ENCODE measurements at regions not wholly inside any gene's neighbourhood (a gene's known extent, or its start where the extent isn't known, plus 50 kb on each side); places are given as distances from the start of the nearest gene placed in this dataset.

DNA sequence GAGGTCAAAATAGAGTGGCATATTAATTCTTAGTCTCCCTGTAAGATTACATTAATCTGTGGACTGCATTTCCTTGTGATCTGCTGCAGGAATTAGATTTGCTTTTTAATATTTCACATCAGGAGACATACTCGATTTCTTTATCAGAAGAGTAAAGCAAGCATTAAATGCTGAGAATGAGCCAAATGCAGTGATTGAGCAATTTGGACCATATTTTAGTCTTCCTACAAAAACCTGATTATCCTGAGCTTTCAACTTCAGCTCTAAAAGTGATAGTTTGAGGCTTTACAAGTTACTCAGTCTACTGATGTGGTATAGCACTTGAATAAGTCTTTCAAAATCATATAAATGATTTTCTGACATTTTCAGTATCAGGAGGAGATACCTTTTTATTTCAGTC is 774.3 kb upstream of the RAB6C start:
- Histone ChIP-seq H3K27me3 (ENCODE audit: control insufficient read depth, extremely low read depth, insufficient read depth, low read length) (no peaks in the 10 kb centered on the region), H4K20me1 (ENCODE audit: control insufficient read depth, extremely low read depth, insufficient read depth, low read length) (no peaks in the 10 kb centered on the region), H3K36me3 (ENCODE audit: control insufficient read depth in 2 of 2, extremely low read depth in 1 of 2, insufficient read depth in 2 of 2, low read length in 2 of 2) (no peaks in the 10 kb centered on the region), H3K4me2 (ENCODE audit: control insufficient read depth, extremely low read depth, insufficient read depth, low read depth, low read length) (no peak overlapping the region), H3K9me1 (ENCODE audit: control insufficient read depth, extremely low read depth, insufficient read depth, low read length) (no peaks in the 10 kb centered on the region), H3K79me2 (ENCODE audit: control insufficient read depth, insufficient read depth, low read length) (no peaks in the 10 kb centered on the region), H3K9ac (ENCODE audit: control insufficient read depth, extremely low read depth, insufficient read depth, low read length) (no peak overlapping the region), H3K4me1 (ENCODE audit: control insufficient read depth, extremely low read depth, insufficient read depth, low read length) (no peaks in the 10 kb centered on the region), H3K9me3 (ENCODE audit: control insufficient read depth, low read depth, low read length) (no peaks in the 10 kb centered on the region), H2AFZ (ENCODE audit: control insufficient read depth, low read length) (no peak overlapping the region), H3K27ac (ENCODE audit: control insufficient read depth, insufficient read depth, low read length) (no peak overlapping the region), H3K4me3 (ENCODE audit: control insufficient read depth in 2 of 3, extremely low read depth in 1 of 3, insufficient read depth in 2 of 3, low read depth in 1 of 3, low read length in 3 of 3) (no peak overlapping the region)
- no peak for TF ChIP-seq EZH2 (IDR thresholded peaks at IDR 0.05; ENCODE audit: low read length)
- TF ChIP-seq, protein P1, sequence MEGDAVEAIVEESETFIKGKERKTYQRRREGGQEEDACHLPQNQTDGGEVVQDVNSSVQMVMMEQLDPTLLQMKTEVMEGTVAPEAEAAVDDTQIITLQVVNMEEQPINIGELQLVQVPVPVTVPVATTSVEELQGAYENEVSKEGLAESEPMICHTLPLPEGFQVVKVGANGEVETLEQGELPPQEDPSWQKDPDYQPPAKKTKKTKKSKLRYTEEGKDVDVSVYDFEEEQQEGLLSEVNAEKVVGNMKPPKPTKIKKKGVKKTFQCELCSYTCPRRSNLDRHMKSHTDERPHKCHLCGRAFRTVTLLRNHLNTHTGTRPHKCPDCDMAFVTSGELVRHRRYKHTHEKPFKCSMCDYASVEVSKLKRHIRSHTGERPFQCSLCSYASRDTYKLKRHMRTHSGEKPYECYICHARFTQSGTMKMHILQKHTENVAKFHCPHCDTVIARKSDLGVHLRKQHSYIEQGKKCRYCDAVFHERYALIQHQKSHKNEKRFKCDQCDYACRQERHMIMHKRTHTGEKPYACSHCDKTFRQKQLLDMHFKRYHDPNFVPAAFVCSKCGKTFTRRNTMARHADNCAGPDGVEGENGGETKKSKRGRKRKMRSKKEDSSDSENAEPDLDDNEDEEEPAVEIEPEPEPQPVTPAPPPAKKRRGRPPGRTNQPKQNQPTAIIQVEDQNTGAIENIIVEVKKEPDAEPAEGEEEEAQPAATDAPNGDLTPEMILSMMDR (optimal IDR thresholded peaks at IDR 0.05 in 1 of 3, IDR thresholded peaks at IDR 0.05 in 1 of 3, conservative IDR thresholded peaks at IDR 0.05 in 1 of 3; ENCODE audit: extremely low read depth in 1 of 3, insufficient read depth in 2 of 3, low read length in 3 of 3), result no peak
- FAIRE-seq (no peak), DNase-seq (ENCODE audit: low read depth, low spot score) (no peak)
- dilution Hi-C loops (cut with MboI; ENCODE audit: extremely low pct_ligation_motif_present, low sequenced_read_pairs), result no loop called here

DNA sequence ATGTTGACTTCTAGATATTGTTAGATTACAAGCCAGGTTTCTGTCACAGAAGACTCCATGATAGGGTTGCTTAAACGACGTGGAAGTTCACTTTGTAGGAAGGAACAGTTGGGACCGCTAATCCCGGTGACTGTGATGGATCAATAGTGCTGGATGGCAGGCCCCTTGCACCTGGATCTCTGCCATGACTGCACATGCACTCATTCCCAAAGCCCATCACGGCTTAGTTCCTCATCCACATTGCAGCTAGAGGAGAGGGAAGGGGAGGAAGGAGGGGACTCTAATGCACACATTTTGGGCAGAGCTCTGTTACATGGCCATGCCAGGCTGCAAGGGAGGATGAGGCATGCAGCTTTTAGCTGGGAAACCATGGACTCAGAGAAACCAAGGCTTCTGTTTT is 773.7 kb upstream of the RAB6C start:
- Histone ChIP-seq H3K9me1 (ENCODE audit: control insufficient read depth, extremely low read depth, insufficient read depth, low read length) (no peaks in the 10 kb centered on the region), H3K36me3 (ENCODE audit: control insufficient read depth in 2 of 2, extremely low read depth in 1 of 2, insufficient read depth in 2 of 2, low read length in 2 of 2) (no peaks in the 10 kb centered on the region), H3K27me3 (ENCODE audit: control insufficient read depth, extremely low read depth, insufficient read depth, low read length) (no peaks in the 10 kb centered on the region), H3K4me2 (ENCODE audit: control insufficient read depth, extremely low read depth, insufficient read depth, low read depth, low read length) (no peak overlapping the region), H3K9me3 (ENCODE audit: control insufficient read depth, low read depth, low read length) (no peaks in the 10 kb centered on the region), H4K20me1 (ENCODE audit: control insufficient read depth, extremely low read depth, insufficient read depth, low read length) (no peaks in the 10 kb centered on the region), H3K79me2 (ENCODE audit: control insufficient read depth, insufficient read depth, low read length) (no peaks in the 10 kb centered on the region), H2AFZ (ENCODE audit: control insufficient read depth, low read length) (no peak overlapping the region), H3K27ac (ENCODE audit: control insufficient read depth, insufficient read depth, low read length) (no peak overlapping the region), H3K4me1 (ENCODE audit: control insufficient read depth, extremely low read depth, insufficient read depth, low read length) (no peaks in the 10 kb centered on the region), H3K9ac (ENCODE audit: control insufficient read depth, extremely low read depth, insufficient read depth, low read length) (no peak overlapping the region), H3K4me3 (ENCODE audit: control insufficient read depth in 2 of 3, extremely low read depth in 1 of 3, insufficient read depth in 2 of 3, low read depth in 1 of 3, low read length in 3 of 3) (no peak overlapping the region)
- FAIRE-seq (no peak), DNase-seq (ENCODE audit: low read depth, low spot score) (no peak)
- dilution Hi-C loops (cut with MboI; ENCODE audit: extremely low pct_ligation_motif_present, low sequenced_read_pairs), result no loop called here
- TF ChIP-seq EZH2 (IDR thresholded peaks at IDR 0.05; ENCODE audit: low read length), result no peak
- TF ChIP-seq, protein P1 (optimal IDR thresholded peaks at IDR 0.05 in 1 of 3, IDR thresholded peaks at IDR 0.05 in 1 of 3, conservative IDR thresholded peaks at IDR 0.05 in 1 of 3; ENCODE audit: extremely low read depth in 1 of 3, insufficient read depth in 2 of 3, low read length in 3 of 3), result no peak
